CMK (cell line): ENCODE measurements at regions not wholly inside any gene's neighbourhood (a gene's known extent, or its start where the extent isn't known, plus 50 kb on each side); places are given as distances from the start of the nearest gene placed in this dataset.

Experiments used
- DNase-seq: peaks from one replicate; pipeline ENCODE4 v3.0.0-alpha.2; 2010; ENCODE audit warnings: low read depth

DNA sequence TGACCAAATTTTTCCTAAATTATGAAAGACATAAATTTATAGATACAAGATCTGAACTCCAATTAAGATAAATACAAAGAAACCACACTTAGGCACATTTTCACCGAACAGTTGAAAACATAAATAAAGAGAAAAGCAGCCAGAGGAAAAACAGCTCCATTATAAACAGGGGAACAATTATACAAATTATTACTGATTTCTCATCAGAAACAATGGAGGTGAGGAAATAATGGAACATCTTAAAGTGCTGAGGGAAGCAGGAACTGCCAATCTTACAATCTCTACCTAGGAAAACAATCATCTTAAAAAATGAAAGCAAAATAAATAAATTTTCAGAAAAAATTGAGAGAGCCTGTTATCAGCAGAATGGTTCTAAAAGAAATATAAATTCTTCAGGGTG lies 234.4 kb upstream of the PMFBP1 start:
- DNase-seq: no peak

DNA sequence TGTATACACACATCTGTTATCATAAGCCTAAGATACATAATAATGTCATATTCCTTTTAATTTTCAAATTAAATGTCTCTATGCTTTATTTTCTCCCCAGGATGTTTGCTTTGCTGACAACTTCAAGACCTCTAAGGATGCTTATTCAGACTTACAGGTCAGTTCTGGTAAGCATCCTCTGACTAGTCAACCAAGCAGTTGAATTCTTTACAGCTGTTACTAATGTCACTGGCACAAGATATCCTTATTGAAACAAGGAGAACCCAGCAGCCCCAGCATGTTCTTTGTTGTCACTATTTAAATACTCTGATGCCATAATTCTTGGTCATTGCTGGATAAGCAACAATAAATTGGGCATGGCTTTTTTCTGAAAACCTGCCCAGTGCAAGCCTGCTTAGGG lies 232.3 kb upstream of the PMFBP1 start:
- no peak for DNase-seq

DNA sequence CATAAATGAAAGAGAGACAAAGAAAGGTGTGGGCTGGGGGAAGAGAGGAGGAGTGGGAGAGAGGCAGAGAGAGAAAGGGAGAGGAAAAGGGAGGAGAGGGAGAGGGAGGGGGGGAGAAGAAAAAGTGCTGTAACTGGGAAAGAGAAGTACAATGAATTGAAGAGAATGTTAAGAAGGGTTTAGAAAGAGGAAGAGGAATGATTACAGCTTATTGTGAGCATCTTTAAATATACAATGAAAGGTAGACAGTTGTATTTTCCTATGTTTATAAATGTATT lies 229.1 kb upstream of the PMFBP1 start:
- DNase-seq: no peak

GRCh38 chr16:72400257-72401083 lies 228.5 kb upstream of the PMFBP1 start:
- DNase-seq: peak; percentile 20

DNA sequence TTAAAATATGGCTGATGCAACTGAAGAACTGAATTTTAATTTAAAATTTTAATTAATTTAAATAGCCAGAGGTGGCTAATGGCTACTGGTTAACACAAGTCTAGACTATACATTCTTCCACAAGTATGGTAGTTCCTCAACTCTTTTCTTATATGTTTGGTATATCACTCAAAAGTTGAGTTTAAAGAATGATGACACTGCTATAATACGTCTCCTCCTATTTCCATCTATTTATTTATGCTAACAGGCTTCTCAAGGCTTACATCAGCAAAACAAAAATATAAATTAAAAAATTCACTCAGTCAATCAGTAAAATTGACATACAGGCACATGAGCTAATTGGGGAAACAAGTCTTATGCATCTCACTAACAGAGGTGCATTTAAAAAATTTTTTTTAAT lies 227.9 kb upstream of the PMFBP1 start:
- DNase-seq: no peak

DNA sequence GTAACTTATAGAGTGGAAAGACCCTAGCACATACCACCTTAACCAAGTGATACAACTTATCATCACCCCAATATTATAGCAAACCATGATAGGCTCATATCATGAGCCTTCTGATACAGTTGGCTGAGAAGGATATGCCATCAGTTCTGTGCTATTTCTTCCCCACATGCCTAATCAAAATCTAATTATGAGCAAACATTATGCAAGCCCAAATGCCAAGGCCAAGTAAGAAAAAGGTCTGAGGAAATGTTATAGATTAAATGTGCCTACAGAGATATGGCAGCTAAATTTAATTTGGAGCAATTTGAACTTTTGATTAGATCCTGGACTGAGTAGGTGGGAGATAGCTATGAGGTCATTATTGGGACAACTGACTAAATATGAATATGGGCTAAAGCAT lies 225.9 kb upstream of the PMFBP1 start:
- no peak for DNase-seq

DNA sequence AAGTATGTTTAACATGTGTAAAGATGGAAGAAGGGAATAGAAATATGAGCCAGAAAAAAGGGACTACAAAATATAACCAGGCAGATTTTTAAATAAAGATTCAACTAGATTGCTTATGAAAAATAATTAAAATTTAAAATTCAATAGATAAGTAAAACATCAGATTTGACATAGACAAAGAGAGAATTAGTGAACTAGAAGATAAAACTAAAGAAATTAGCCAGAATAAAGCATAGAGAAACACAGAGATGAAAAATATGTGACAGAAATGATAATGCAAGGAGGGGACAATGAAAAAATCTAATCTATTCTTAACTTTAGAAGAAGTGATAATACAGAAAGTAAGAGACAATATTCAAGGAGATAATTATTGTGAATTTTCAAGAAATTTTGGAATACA lies 222.6 kb upstream of the PMFBP1 start:
- no peak for DNase-seq

- no peak for DNase-seq
Measured at GRCh38 chr16:72389791-72390190, 217.8 kb upstream of the PMFBP1 start.

- DNase-seq: no peak
Measured at GRCh38 chr16:72388007-72388406, 216.1 kb upstream of the PMFBP1 start.

- DNase-seq: no peak
Measured at GRCh38 chr16:72384651-72385050, 212.7 kb upstream of the PMFBP1 start.

DNA sequence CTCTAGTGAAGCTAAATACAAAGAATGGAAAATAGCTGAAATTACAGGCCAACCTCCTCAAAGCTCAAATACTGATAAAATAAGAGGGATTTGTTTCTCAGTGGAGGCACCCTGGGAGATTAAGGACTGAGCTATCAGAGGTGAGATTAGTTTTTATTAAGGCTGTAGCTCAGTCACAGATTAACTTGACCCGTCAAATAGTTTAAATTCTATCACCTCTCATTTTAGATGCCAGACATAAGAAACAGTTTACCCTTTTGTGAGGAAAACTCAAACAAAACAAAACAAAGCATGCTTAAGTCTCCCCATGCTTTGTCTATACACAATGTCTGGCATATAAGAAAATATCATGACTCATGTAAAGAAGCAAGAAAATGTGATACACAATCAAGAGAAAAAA lies 208.3 kb upstream of the PMFBP1 start:
- DNase-seq: no peak

DNA sequence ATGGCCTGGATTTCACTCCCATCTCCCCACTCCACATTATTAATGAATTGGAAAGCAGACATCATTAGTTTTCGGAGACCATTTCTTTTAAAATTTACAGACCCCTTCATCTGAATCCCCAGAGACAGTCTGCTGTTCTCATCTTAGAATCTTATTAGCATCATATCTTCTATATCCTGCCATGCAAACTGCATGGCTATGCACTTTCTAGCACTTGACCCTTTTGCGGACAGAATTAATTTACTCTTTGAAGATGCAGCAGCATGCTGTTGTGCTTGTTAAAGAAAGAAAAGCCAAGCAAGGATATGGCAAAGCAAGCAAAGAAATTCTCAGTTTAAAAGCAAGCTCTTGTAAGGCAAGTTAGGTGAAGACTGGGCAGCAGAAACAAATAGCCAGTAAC lies 201.2 kb upstream of the PMFBP1 start:
- DNase-seq: no peak

GRCh38 chr16:72372087-72373045 lies 200.4 kb upstream of the PMFBP1 start:
- DNase-seq: no peak

GRCh38 chr16:72371307-72372086 lies 199.5 kb upstream of the PMFBP1 start:
- no peak for DNase-seq

- DNase-seq: no peak
Measured at GRCh38 chr16:72369274-72369673, 197.3 kb upstream of the PMFBP1 start.

GRCh38 chr16:72367851-72368250 lies 195.9 kb upstream of the PMFBP1 start:
- DNase-seq: no peak

- no peak for DNase-seq
Measured at GRCh38 chr16:72362973-72363372, 191.0 kb upstream of the PMFBP1 start.

- no peak for DNase-seq
Measured at GRCh38 chr16:72362476-72362875, 190.5 kb upstream of the PMFBP1 start.

GRCh38 chr16:72357910-72358309 lies 186.0 kb upstream of the PMFBP1 start:
- no peak for DNase-seq

DNA sequence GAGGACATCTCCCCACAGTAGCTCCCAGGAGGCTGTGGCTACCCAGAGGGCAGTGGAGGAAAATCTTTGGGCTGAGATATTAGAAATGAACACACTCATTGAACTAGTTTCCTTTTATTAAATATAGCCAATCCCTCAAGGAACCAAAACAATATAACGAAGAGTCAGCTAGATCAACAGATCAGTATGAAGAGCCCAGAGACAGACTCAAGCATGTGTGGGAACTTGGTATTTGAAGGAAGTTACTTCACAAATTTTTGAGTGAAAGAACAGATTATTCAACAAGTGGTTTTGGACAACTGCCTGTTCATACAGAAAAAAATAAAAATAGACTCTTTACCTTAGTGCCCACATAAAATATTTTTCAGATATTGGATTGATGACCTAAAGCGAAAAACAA lies 183.6 kb upstream of the PMFBP1 start:
- DNase-seq: no peak

GRCh38 chr16:72349719-72350118 lies 177.8 kb upstream of the PMFBP1 start:
- DNase-seq: no peak

DNA sequence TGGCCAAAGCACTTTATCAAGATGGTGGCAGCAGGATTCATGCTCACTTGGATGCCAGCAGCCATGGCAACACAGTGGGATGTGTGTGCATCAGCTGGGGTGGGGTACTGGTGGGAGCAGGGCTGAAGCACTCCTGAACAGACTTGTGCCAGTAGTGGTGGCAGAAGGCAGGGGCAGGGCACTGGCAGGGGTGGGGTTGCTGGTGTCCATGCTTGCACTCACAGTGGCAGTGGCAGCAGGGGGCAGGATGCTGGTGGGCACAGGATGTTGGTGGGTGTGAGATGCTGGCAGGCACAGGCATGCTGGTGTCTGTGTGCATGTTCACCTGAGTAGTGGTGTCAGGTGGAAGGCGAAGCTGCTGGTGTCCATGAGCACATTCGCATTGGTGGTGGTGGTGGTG lies 161.0 kb upstream of the PMFBP1 start:
- no peak for DNase-seq

DNA sequence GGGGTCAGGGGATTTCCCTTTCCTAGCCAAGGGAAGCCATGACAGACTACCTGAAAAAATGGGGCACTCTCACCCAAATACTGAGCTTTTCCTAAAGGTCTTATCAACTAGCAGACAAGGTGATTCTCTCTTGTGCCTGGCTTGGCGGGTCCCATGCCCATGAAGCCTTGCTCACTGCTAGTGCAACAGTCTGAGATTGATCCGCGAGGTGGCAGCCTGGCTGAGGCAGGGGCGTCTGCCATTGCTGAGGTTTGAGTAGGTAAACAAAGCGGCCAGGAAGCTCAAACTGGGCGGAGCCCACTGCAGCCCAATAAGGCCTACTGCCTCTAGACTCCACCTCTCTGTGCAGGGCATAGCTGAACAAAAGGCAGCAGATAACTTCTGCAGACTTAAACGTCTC lies 152.6 kb upstream of the PMFBP1 start:
- DNase-seq: no peak
